HCT116 (cell line): ENCODE measurements at regions not wholly inside any gene's neighbourhood (a gene's known extent, or its start where the extent isn't known, plus 50 kb on each side); places are given as distances from the start of the nearest gene placed in this dataset.

Experiments
- ATAC-seq: fragments of 200-7000 bp; cut with Tn5 transposase; 2 replicates; pipeline ENCODE4 v1.9.1; 2020; ENCODE audit warnings: mild to moderate bottlenecking, moderate library complexity
- BruUV-seq: library from RNA; stranded (reverse); fragments of 400-500 nt; replicated peaks from 2 replicates; lab custom pipeline; 2021; lab: Mats Ljungman, UMichigan
- CTCF ChIA-PET: fragments of 300-600 bp; sonication (Branson Sonifier 250); formaldehyde crosslinking; loops from one replicate; lab custom pipeline; 2021; ENCODE audit warnings: antibody characterized with exemption; lab: Charles Lee
- POLR2A ChIA-PET: fragments of 300-600, 350-600 bp; sonication (Branson Sonifier 250); formaldehyde crosslinking; loops from one replicate; lab custom pipeline; 2021; ENCODE audit warnings: antibody characterized with exemption; lab: Charles Lee
- RAD21 ChIA-PET, 2 experiments: fragments of 300-600 bp; sonication (Branson Sonifier 250); formaldehyde crosslinking; loops; one replicate each; lab custom pipeline; 2023; ENCODE audit warnings: low total read pairs in 2 of 2; ENCODE audit not compliant: uncharacterized antibody in 2 of 2, unreplicated experiment in 2 of 2, low non-redundant PET in 1 of 2; lab: Charles Lee
- DNase-seq: peaks from one replicate; pipeline ENCODE4 v3.0.0-alpha.2; 2010; ENCODE audit warnings: low read depth, low spot score
- H2AFZ ChIP-seq: fragments of 200-600 bp; shearing (Covaris generic), sonication (generic); 2 replicates; pipeline ENCODE4 v1.6.1; 2017; ENCODE audit warnings: low read depth, mixed run types, mixed read lengths, antibody characterized with exemption, low read length; ENCODE audit not compliant: poor library complexity, severe bottlenecking
- H3K27ac ChIP-seq: 2 replicates; pipeline ENCODE4 v1.5.1; 2012; ENCODE audit warnings: low read depth, low read length
- H3K27me3 ChIP-seq: fragments of 200-600 bp; sonication (generic); 2 replicates; pipeline ENCODE4 v1.6.1; 2016; ENCODE audit warnings: mixed run types, low read length, mixed read lengths; ENCODE audit not compliant: insufficient read depth
- H3K36me3 ChIP-seq, 2 experiments: fragments of 200-500 bp in 1 of 2; fragments of 200-600 bp in 1 of 2; sonication (Bioruptor generic) in 1 of 2; sonication (generic) in 1 of 2; 2 replicates each; pipeline versions ENCODE4 v1.5.1 to v1.6.1; 2014 to 2016; ENCODE audit warnings: low read length in 2 of 2, inconsistent platforms in 1 of 2, mixed read lengths in 1 of 2, mixed run types in 1 of 2; ENCODE audit not compliant: insufficient read depth in 2 of 2, control insufficient read depth in 1 of 2
- H3K4me1 ChIP-seq, 2 experiments: fragments of 200-600 bp in 1 of 2; sonication (generic) in 1 of 2; 2 replicates each; pipeline versions ENCODE4 v1.5.1 to v1.6.1; 2012 to 2017; ENCODE audit warnings: low read length in 2 of 2, inconsistent platforms in 1 of 2, mild to moderate bottlenecking in 1 of 2, mixed read lengths in 1 of 2, mixed run types in 1 of 2, moderate library complexity in 1 of 2; ENCODE audit not compliant: insufficient read depth in 2 of 2, control insufficient read depth in 1 of 2
- H3K4me2 ChIP-seq: fragments of 200-600 bp; sonication (generic); 2 replicates; pipeline ENCODE4 v1.6.1; 2017; ENCODE audit warnings: mixed run types, low read length, mixed read lengths
- H3K4me3 ChIP-seq, 2 experiments: fragments of 200-600 bp in 1 of 2; sonication (generic) in 1 of 2; replicated peaks in 1 of 2; 2 replicates each; pipeline ENCODE4 v1.5.1; 2011 to 2016; ENCODE audit warnings: low read length in 2 of 2, control low read depth in 1 of 2, low read depth in 1 of 2, mild to moderate bottlenecking in 1 of 2, mixed read lengths in 1 of 2, mixed run types in 1 of 2
- H3K79me2 ChIP-seq: fragments of 200-600 bp; sonication (generic); 2 replicates; pipeline ENCODE4 v1.6.1; 2017; ENCODE audit warnings: mild to moderate bottlenecking, mixed run types, low read length, moderate library complexity, mixed read lengths; ENCODE audit not compliant: insufficient read depth
- H3K9ac ChIP-seq: fragments of 200-600 bp; sonication (generic); 2 replicates; pipeline ENCODE4 v1.6.1; 2016; ENCODE audit warnings: low read length, mixed read lengths
- H3K9me2 ChIP-seq: fragments of 200-600 bp; sonication (generic), shearing (Covaris generic); 2 replicates; pipeline ENCODE4 v1.6.1; 2017; ENCODE audit warnings: mixed run types, mild to moderate bottlenecking, moderate library complexity; ENCODE audit not compliant: insufficient read depth
- H3K9me3 ChIP-seq, 2 experiments: fragments of 200-500 bp in 1 of 2; fragments of 200-600 bp in 1 of 2; sonication (Bioruptor generic) in 1 of 2; sonication (generic) in 1 of 2; 2 replicates each; pipeline ENCODE4 v1.6.1; 2014 to 2017; ENCODE audit warnings: low read length in 2 of 2, mixed read lengths in 2 of 2, inconsistent platforms in 1 of 2, low read depth in 1 of 2, mild to moderate bottlenecking in 1 of 2, mixed run types in 1 of 2, moderate library complexity in 1 of 2; ENCODE audit not compliant: control insufficient read depth in 1 of 2, insufficient read depth in 1 of 2
- H4K20me1 ChIP-seq: fragments of 200-600 bp; sonication (generic), shearing (Covaris generic); 2 replicates; pipeline ENCODE4 v1.6.1; 2017; ENCODE audit warnings: mixed run types, mild to moderate bottlenecking, moderate library complexity; ENCODE audit not compliant: insufficient read depth
- ATF3 ChIP-seq: IDR thresholded peaks from 2 replicates; pipeline ENCODE4 v1.6.1; 2012
- CBX3 ChIP-seq: IDR thresholded peaks from 2 replicates; pipeline ENCODE4 v1.6.1; 2012; ENCODE audit warnings: low read depth
- CEBPB ChIP-seq: IDR thresholded peaks from 2 replicates; pipeline ENCODE4 v1.6.1; 2012; ENCODE audit warnings: low read depth
- EGR1 ChIP-seq: IDR thresholded peaks from 2 replicates; pipeline ENCODE4 v1.6.1; 2012; ENCODE audit warnings: low read depth
- ELF1 ChIP-seq: IDR thresholded peaks from 2 replicates; pipeline ENCODE4 v1.6.1; 2012; ENCODE audit warnings: low read depth, borderline replicate concordance
- EZH2phosphoT487 ChIP-seq: fragments of 200-600 bp; IDR thresholded peaks from 2 replicates; pipeline ENCODE4 v1.6.1; 2018; ENCODE audit warnings: antibody characterized with exemption, borderline replicate concordance
- JUND ChIP-seq: IDR thresholded peaks from 2 replicates; pipeline ENCODE4 v1.6.1; 2012
- POLR2A ChIP-seq: IDR thresholded peaks from 2 replicates; pipeline ENCODE4 v1.7.0; 2011; ENCODE audit warnings: borderline replicate concordance; ENCODE audit not compliant: insufficient read depth, insufficient read length; ENCODE audit errors: extremely low read depth
- POLR2AphosphoS5 ChIP-seq: IDR thresholded peaks from 2 replicates; pipeline ENCODE4 v1.6.1; 2011; ENCODE audit warnings: mild to moderate bottlenecking, low read depth, low read length, moderate library complexity
- RAD21 ChIP-seq: IDR thresholded peaks from 2 replicates; pipeline ENCODE4 v1.6.1; 2012; ENCODE audit warnings: low read depth, mild to moderate bottlenecking
- SP1 ChIP-seq: IDR thresholded peaks from 2 replicates; pipeline ENCODE4 v1.6.1; 2012; ENCODE audit warnings: low read depth
- TCF7L2 ChIP-seq: IDR thresholded peaks from 2 replicates; pipeline ENCODE4 v1.7.0; 2011; ENCODE audit warnings: borderline replicate concordance, inconsistent platforms; ENCODE audit not compliant: insufficient read depth, insufficient read length; ENCODE audit errors: extremely low read depth
- YY1 ChIP-seq: IDR thresholded peaks from 2 replicates; pipeline ENCODE4 v1.6.1; 2011; ENCODE audit warnings: low read length, low read depth, moderate library complexity, mild to moderate bottlenecking; ENCODE audit not compliant: insufficient replicate concordance; ENCODE audit errors: extremely low read depth
- ZBTB33 ChIP-seq: IDR thresholded peaks from 2 replicates; pipeline ENCODE4 v1.6.1; 2011; ENCODE audit warnings: mild to moderate bottlenecking, low read length, moderate library complexity; ENCODE audit not compliant: insufficient replicate concordance; ENCODE audit errors: extremely low read depth
- ZFX ChIP-seq: fragments of 450-650 bp; IDR thresholded peaks from 2 replicates; pipeline ENCODE4 v1.6.1; 2017
- ZNF274 ChIP-seq: fragments of 200-500 bp; sonication (Bioruptor generic); IDR thresholded peaks from 2 replicates; pipeline ENCODE4 v1.6.1; 2014; ENCODE audit warnings: mild to moderate bottlenecking, low read depth, low read length, inconsistent platforms
- intact Hi-C: fragments of 100-400 bp; cut with micrococcal nuclease; formaldehyde crosslinking; loops from 2 replicates; pipeline ENCODE4 v1.10.0; 2022

- no peak for TF ChIP-seq ZFX
- no peak for TF ChIP-seq POLR2AphosphoS5
- no peak for TF ChIP-seq JUND
- TF ChIP-seq TCF7L2 = no peak
- TF ChIP-seq ATF3 = no peak
Measured at GRCh38 chr7:11988186-11988585, 156.2 kb upstream of the THSD7A start (continued).

GRCh38 chr7:12002428-12002827 is 170.4 kb upstream of the THSD7A start:
- no peaks in the 10 kb centered on the region for H3K27me3 ChIP-seq
- ChIA-PET POLR2A (no interaction called here), CTCF (no interaction called here), RAD21 (no interaction called here)
- no peaks in the 10 kb centered on the region for H3K9me2 ChIP-seq
- H2AFZ ChIP-seq = no peak overlapping the region
- intact Hi-C loops = no loop called here
- H3K4me2 ChIP-seq = no peak overlapping the region
- H3K79me2 ChIP-seq = no peaks in the 10 kb centered on the region
- no peaks in the 10 kb centered on the region for H3K9me3 ChIP-seq
- H4K20me1 ChIP-seq = no peaks in the 10 kb centered on the region
- no peak overlapping the region for H3K4me3 ChIP-seq
- no peaks in the 10 kb centered on the region for H3K4me1 ChIP-seq
- no peak overlapping the region for H3K9ac ChIP-seq
- no peak overlapping the region for H3K27ac ChIP-seq
- DNase-seq = no peak
- no peak for TF ChIP-seq CEBPB
- ATAC-seq = no peak
- H3K36me3 ChIP-seq = no peaks in the 10 kb centered on the region
- no TSS peak for BruUV-seq

- Histone ChIP-seq H3K27me3 (no peaks in the 10 kb centered on the region), H3K4me2 (no peak overlapping the region), H3K79me2 (no peaks in the 10 kb centered on the region), H3K27ac (no peak overlapping the region), H3K9ac (no peak overlapping the region), H3K9me3 (no peaks in the 10 kb centered on the region), H3K4me3 (no peak overlapping the region), H4K20me1 (no peaks in the 10 kb centered on the region), H3K36me3 (no peaks in the 10 kb centered on the region), H3K4me1 (no peaks in the 10 kb centered on the region), H2AFZ (no peak overlapping the region), H3K9me2 (no peaks in the 10 kb centered on the region)
- BruUV-seq = no TSS peak
- TF ChIP-seq RAD21 = no peak
- TF ChIP-seq EZH2phosphoT487 = no peak
- no peak for TF ChIP-seq CEBPB
- no peak for TF ChIP-seq YY1
- no peak for TF ChIP-seq ZBTB33
- no peak for TF ChIP-seq POLR2A
- TF ChIP-seq ZFX = no peak
- TF ChIP-seq TCF7L2 = no peak
- no peak for TF ChIP-seq SP1
- no peak for TF ChIP-seq ZNF274
- no peak for TF ChIP-seq ELF1
- TF ChIP-seq CBX3 = no peak
- TF ChIP-seq EGR1 = no peak
- intact Hi-C loops = no loop called here
- CTCF ChIA-PET = no interaction called here
- DNase-seq (no peak), ATAC-seq (no peak)
- POLR2A ChIA-PET = no interaction called here
- RAD21 ChIA-PET = no interaction called here
Measured at GRCh38 chr7:12004581-12004980, 172.6 kb upstream of the THSD7A start.
